ENCODE measurements at regions not wholly inside any gene's neighbourhood (a gene's known extent, or its start where the extent isn't known, plus 50 kb on each side); places are given as distances from the start of the nearest gene placed in this dataset.

DNA sequence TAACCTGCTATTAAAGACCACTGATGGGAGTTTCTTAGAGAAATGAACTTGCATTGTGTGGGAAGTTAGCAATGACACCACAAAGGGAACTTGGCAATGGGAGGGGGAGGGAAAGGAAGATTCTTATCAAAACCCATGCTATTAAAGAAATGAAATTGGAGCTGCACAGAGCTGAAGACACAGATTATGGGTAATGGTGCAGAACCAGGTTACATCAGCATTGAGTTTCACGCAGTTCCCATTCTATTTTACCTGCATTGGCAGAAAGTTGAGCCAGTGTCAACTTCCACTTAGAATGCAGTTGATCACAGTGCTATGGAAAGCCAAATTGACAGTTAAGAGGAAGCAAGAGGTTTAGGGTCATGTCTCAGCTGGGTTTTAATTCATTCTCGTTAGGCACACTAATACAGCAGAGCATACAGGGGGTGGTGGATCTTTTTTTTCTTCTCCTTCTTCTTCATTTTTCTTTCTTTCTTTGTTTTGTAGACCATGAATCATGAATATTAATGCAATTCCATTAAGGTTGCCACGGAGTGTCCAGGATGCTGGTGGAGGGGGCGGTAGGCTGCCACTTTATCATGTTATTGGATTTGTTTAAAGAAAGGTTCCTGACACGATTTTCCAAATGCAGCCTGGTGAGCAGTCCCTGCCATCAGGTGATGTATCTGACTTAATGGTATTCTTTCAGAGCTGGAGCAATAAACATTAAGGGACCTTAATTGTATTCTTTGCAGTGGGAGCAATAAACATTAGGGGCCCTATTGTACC is 1092.0 kb upstream of the MAP3K7 start (continued):
- no peak for TF ChIP-seq ASH2L (IDR thresholded peaks at IDR 0.05; ENCODE audit: low read length)

All from H1 (cell line).